HG03097 (cell line): ENCODE measurements at regions not wholly inside any gene's neighbourhood (a gene's known extent, or its start where the extent isn't known, plus 50 kb on each side); places are given as distances from the start of the nearest gene placed in this dataset.

Source experiments
- ATAC-seq: cut with Tn5 transposase; IDR thresholded peaks from one replicate; pipeline ENCODE4 v1.9.1; 2021; ENCODE audit not compliant: unreplicated experiment, low FRiP score

DNA sequence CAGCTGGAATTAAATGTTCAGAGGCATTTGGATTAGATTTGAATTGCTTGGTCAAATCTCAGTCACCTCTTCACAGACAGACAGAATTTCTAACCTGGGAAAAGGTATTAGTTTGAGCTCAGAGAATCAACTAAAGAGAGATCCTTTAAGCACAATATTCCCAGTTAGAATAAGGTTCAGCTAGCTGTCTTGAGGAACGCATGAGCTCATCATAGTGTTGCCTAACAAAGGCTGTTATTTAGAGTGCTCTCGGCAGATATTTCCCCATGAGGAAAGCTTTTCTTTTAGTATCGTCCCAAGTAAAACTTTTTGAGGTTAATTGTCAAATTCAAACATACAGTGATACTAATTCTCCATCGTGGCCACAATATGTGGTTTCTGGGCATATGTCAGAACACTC is 269.9 kb downstream of the HLX start:
- no peak for ATAC-seq

DNA sequence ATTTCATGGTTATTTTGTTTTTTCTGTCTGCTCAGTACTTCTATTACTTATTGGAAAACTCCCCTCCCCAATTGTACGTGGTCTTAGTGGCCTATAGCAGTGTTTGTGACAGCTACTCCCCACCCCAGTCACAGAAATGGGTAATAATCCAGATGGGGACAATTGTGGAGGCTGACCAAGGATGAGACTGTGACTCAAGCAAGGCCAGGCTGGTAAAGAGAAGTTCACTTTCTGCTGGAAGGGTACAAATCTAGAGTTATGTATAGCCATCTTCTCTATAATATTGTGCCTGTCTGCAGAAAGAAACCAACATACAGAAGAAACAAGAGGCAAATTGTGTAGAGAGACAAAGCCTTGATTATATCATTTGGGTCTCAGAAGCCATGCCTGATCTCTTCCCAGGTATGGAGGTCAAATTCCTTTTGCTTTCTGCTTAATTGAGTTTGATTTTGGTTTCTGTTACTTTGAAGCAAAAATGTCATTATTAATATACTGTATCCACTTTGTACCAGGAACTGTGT is 270.4 kb downstream of the HLX start:
- ATAC-seq: no peak

- no peak for ATAC-seq
These were observed 271.8 kb downstream of the HLX start for GRCh38 chr1:221150996-221151395.

DNA sequence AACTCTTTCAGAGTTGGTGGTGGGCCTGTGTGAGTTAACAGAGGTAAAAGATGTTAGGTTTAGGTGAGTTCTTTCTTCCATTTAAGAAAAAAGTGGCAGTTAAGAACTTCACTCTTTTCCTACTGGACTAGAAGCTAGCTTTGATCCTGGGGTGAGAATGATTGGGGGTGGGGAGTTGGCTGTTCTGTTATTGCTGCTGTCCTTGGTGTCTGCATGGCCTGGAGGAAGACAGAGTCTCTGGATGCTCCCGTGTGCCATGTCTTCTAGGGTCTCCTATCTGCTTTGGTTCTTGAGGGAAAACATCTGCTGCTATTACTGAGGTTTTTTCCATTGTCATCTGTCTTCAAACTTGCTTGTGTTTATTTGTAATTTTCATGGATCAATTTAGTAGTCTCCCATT is 275.7 kb downstream of the HLX start:
- no peak for ATAC-seq

- ATAC-seq: peak; percentile 57
These were observed 278.0 kb downstream of the HLX start for GRCh38 chr1:221157026-221157761.

DNA sequence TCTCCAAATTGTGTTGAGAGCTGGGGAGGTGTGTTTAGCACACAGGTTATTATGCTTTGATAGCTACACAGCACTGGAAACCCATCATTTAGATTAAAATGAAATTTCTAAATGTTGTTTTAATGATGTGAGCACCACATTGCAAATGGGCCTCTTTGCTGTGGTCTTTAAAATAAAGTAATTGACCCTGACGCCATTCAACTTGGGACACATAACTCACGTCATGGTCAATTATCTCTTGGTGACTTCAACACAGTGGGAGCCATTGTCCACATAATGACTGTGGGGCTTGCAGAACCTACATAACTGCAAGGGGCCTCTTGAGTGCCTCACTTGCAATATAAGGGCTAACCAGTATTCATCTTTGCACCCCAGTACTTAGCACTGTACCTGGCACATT is 280.4 kb downstream of the HLX start:
- ATAC-seq: no peak

DNA sequence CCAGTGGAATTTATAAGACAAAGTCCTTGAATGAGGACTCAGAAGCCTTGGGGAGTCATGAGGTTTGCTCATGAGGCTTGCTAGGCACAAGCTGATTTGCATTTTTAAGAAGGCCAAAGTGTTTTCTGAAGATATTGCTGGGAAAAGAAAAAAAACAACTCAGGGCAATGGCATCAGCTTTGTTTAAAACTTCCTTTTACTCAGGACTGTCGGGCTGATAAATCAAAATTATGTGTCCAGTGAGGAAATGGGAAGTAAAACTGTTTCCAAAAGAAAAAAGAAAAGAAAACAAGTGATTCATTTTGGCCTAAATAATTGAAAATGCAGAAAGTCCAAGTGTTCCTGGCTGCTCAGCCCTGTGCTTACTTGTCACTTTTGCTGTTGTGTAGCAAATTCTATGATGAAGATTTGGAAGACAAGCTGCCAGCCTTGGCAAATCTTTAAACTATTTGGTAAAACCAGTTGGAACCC is 282.4 kb downstream of the HLX start:
- ATAC-seq: no peak

- ATAC-seq: no peak
These were observed 283.1 kb downstream of the HLX start for GRCh38 chr1:221162352-221162751.

DNA sequence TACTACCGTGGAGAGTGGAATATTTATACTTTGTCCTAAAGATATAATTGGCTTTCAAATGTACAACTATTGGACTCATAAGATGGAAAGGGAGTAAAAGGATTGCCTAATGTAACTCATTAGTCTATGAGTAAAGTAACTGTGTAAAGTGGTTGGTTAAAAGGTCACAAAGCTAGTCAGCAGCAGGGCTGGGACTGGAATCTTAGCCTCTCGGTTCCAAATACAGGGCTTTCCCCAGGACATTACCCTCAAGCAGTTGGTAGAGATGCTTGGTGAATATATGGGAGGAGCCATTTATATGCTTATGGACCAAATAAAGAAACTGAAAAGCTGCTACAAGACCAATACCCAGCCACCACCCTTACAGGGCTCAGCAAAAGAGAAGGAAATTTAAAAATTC is 283.7 kb downstream of the HLX start:
- ATAC-seq: no peak

- no peak for ATAC-seq
These were observed 284.8 kb downstream of the HLX start for GRCh38 chr1:221164029-221164428.

GRCh38 chr1:221164951-221165838 is 286.0 kb downstream of the HLX start:
- ATAC-seq: no peak

GRCh38 chr1:221165839-221166500 is 286.7 kb downstream of the HLX start:
- ATAC-seq: no peak

GRCh38 chr1:221166559-221167318 is 287.5 kb downstream of the HLX start:
- no peak for ATAC-seq

GRCh38 chr1:221169447-221169889 is 290.2 kb downstream of the HLX start:
- ATAC-seq: no peak

GRCh38 chr1:221170171-221170570 is 290.9 kb downstream of the HLX start:
- ATAC-seq: no peak

GRCh38 chr1:221171768-221172167 is 292.5 kb downstream of the HLX start:
- no peak for ATAC-seq

GRCh38 chr1:221172841-221173240 is 293.6 kb downstream of the HLX start:
- ATAC-seq: no peak

GRCh38 chr1:221174330-221174993 is 295.2 kb downstream of the HLX start:
- no peak for ATAC-seq

GRCh38 chr1:221175249-221175648 is 296.0 kb downstream of the HLX start:
- no peak for ATAC-seq
